Stimulated activated CD8-positive, alpha-beta memory T cell treated with anti-CD3 and anti-CD28 coated beads, Interleukin-4, amount 100 ng/mL, for 24 hours (primary cell): ENCODE measurements at regions not wholly inside any gene's neighbourhood (a gene's known extent, or its start where the extent isn't known, plus 50 kb on each side); places are given as distances from the start of the nearest gene placed in this dataset.

Source experiments
- DNase-seq: peaks from one replicate; pipeline ENCODE4 v3.0.0-alpha.2; 2020; ENCODE audit warnings: low read depth

GRCh38 chr12:132407451-132407961 lies 78.1 kb upstream of the GALNT9 start:
- no peak for DNase-seq

DNA sequence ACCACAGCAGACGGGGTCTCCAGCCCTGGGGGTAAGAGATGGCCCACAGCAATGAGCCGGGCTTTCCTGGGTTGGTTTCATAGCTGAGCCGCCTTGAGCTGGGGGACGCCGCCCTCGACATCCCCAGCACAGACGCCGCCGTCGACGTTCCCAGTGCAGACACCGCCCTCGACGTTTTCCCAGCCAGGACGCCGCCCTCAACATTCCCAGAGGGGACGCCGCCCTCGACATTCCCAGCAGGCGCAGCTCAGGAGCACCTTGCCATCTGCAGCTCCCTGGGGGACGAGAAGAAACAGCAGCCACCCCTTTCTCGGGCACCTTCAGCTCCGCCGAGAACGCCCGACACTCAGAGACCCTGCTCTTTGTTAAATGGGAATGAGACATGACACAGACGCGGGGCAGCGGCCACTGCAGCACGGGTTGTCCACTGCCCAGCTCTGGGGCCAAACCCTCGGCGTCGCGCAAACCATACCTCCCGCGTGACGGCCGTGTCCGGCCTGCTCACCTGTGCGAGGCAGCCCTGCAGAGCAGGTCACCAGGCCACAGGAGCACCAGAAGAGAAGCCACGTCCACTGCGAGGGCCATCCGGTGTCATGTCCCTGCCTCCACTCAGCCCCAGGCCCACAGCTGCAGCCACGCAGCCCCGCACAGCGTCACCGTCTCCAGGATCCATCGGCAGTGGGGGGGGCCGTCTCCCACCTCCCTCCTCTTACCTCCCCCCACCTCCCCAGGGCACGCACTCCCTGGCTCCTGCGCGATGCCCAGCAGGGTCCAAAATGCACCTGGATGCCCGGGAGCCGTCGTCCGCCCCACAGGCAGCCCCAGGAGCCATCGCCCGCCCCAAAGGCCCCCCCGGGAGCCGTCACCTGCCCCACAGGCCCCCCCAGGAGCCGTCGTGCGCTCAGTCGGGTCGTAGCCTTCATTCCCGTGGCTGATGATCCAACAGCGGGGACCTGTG lies 77.4 kb upstream of the GALNT9 start:
- DNase-seq, result no peak

DNA sequence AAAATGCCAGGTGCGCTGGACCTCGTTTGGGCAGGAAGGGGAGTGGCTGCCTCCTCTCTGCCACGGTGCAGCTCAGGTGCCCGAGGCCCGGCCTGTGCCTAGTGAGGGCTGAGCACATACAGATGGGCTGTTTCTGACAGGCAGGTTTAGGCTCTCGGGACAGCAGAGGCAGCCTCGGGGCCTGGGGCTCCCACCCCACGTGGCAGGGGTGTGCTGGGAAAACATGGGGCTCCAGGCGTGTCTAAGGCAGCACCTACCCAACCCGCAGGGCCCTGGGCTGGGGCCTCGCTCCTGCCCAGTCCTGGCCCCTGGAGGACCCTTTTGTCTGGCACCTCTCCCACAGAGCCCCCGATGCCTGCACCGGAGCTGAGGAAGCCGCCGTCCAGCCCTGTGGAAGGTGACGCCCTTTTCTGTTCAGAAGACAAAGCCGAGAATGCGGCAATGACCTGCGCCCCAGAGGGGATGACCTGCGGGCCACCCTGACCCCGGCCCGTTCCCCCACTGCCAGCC lies 76.4 kb upstream of the GALNT9 start:
- DNase-seq, result no peak

- DNase-seq, result no peak
Observed at GRCh38 chr12:132404951-132405741, 75.8 kb upstream of the GALNT9 start.

DNA sequence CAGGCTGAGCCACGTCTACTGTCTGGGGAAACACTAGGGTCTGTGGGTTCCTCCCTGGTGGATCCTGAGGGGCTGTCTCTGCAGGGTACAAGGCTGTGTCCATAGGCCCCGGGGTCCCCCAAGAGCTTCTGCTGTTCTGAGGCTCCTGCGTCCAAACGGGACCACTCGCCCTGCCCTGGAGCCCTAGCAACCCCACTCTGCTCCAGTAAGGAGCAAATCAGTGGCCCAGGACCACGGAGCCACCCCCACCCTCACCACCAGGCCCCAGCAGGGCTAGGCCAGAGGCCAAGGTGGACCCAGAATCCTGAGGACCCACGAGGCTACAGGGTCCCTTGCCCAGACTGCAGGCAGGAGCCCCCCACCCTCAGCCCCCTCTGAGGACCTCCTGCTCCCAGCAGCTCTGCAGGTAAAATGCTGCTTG lies 75.1 kb upstream of the GALNT9 start:
- DNase-seq, result no peak

DNA sequence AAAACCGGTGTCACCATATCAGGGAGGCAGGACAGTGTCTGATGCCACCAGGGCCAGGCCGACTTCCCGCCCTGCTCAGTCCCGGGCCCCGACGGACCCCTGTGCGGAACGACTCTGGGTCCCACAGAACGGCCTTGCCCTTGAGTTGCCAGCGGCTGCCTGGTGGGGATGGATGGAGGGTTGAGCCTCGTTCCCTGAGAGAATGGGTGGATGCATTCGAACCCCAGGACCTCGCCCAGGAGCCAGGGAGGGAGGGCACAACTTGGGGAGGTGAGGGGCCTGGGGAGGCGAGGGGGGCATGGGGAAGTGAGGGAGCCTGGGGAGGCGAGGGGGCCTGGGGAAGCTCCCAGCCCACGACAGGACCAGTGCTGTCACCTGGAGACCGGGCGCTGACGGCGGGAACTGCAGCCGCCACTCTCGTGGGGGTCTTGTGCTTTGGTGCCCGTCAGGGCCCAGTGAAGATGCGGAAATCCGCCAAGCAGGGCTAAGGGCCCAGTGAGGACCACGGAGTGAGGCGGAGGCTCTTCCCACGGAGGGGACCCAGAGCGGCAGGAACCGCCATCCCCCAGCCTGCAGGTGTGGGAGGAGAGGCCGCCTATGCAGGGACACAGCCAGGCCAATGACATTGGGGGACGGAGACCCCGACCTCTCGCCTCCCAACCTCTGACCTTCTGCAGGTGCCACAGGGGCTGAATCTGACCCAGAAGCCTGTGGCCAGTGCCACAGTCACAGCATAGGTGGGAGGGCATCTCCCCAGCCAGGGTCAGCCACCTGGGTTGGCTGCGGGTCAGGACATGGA lies 74.4 kb upstream of the GALNT9 start:
- DNase-seq, result no peak

DNA sequence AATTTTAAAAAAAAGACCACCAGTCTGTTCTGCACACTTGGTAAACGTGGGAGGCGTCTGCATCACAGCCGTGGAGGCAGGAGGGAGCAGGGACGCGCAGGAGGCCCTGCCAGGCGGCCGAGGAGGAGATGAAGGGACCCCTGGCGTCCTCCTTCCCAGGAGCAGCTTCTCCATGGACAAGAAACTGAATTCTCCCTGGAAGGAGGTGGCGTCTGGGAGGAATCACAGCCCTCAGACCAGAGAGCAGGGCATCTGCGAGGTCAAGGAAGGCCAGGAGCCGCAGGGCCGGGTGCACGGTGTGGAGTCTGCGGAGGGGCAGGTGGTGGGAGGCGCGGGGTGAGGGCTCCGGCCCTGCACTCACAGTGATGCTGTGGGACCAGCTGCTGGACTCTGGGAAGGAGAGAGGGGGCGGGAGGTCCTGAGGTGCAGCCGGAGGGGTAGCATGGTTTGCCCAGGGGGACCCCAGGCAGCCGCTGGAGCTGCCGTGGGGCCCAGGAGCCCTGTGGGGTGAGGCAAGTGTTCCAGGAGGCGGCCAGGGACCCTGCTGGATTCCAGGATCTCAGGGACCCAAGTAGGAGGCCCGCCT lies 73.5 kb upstream of the GALNT9 start:
- no peak for DNase-seq

DNA sequence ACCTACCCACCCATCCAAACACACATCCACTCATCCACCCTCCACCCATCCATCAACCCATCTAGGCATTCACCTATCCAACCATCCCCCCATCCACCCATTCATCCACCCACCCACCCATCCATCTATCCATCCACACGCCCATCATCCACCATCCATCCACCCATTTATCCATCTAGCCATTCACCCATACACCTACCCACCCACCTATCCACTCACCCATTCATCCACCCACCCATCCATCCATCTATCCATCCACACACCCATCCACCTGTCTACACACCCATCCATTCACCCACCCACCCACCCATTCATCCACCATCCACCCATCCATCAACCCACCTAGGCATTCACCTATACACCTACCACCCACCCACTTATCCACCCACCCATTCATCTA lies 72.6 kb upstream of the GALNT9 start:
- DNase-seq, result no peak

DNA sequence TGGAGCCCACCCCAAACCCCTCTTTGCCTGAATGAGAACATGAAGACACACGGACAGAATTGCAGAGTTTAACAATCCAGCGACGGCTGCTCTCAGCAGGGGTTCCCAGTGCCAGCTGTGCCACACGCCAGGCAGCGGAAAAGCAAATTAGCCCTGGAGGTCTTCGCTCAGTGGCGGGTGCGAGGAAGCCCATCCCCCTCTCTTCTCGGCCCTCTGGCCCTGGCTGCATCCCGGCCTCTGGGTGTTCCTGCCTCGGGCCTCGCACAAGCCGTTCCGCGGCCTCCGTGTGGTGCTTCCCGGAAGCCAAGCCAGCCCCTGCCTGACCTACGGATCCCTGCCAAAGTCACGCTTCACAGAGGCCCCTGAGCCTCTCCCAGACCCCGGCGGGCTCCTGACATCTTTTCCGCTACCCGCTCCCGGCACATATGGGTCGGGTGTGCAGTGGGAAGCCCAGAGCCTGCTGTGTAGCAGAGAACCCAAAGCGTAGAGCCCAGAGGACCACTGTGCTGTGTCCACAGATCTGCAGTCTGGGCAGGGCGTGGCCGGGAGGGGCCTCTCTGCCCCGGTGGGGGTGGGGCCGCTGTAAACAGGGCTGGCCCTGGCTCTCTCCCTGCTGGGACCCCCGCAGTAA lies 70.7 kb upstream of the GALNT9 start:
- DNase-seq, result no peak

DNA sequence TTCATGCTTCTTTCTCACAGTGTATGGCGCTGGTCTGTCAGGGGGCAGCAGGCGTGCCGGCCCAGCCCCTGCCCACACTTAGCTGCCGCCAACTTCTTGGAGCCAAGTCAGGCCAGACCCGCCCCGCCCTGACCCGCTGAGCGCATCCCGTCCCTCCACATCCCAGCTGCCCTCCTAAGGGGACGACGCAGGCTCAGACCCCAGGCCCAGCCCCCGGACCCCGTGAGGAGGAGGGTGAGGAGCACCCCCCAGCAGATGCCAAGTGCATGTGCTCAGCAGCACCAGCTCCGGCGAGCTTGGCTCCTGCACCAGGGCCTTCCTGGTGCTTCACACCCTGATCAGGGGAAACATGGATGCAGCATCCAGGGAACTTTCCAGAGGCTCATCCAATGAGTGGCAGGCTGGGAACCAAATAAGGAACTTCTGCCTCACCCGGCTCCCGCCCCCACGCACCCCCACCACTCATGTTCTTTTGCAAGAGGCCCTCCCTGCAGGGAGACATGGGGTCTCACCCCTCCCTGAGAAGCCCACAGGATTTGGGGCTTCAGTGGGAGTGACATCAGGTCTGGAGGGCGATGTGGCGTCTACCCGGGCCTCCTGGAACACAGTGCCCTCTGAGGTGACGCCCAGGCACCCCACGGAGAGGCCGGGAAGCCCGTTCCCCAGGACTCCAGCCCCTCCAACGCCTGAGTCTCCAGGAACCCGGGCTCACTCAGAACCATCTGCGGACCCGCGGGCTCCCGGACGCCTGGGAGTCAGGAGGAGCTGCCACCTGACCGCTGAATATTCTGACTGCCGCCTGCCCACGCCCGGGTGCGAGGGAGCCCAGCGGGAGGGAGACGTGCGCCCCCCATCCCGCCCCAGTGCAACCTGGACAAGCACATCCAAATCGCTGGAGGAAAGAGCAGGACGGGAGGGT lies 70.0 kb upstream of the GALNT9 start:
- DNase-seq, result no peak

- no peak for DNase-seq
Observed at GRCh38 chr12:132398386-132398991, 69.1 kb upstream of the GALNT9 start.

DNA sequence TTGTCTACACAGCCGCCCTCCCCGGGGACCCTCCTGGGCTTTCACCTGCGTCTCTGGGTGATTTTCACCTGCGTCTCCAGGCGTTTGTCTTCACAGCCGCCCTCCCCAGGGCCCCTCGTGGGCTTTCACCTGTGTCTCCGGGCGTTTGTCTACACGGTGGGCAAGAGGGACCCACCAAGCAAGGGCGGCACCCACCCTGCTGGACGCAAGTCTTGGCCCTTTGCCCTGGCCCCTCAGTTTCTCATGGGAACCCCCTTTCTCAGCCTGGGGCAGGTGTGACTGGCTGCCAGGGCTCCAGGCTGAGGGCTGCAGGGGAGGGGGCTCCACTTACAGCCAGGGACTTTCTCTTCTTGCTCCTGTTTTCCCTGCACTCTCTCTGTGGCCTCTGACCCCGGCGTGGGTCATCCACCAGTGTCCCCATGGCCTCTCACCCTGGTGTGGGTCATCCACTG lies 68.6 kb upstream of the GALNT9 start:
- no peak for DNase-seq

DNA sequence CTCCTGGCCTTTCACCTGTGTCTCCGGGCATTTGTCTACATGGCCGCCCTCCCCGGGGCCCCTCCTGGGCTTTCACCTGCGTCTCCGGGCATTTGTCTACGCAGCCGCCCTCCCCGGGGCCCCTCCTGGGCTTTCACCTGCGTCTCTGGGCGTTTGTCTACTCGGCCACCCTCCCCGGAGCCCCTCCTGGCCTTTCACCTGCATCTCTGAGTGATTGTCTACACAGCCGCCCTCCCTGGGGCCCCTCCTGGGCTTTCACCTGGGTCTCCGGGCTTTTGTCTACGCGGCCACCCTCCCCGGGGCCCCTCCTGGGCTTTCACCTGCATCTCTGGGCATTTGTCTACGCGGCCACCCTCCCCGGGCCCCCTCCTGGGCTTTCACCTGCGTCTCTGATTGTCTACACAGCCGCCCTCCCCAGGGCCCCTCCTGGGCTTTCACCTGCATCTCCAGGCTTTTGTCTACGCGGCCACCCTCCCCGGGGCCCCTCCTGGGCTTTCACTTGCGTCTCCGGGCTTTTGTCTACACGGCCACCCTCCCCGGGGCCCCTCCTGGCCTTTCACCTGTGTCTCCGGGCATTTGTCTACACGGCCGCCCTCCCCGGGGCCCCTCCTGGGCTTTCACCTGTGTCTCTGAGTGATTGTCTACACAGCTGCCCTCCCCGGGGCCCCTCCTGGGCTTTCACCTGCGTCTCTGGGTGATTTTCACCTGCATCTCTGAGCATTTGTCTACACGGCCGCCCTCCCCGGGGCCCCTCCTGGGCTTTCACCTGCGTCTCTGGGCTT lies 68.0 kb upstream of the GALNT9 start:
- no peak for DNase-seq

GRCh38 chr12:132396657-132397056 lies 67.3 kb upstream of the GALNT9 start:
- no peak for DNase-seq

DNA sequence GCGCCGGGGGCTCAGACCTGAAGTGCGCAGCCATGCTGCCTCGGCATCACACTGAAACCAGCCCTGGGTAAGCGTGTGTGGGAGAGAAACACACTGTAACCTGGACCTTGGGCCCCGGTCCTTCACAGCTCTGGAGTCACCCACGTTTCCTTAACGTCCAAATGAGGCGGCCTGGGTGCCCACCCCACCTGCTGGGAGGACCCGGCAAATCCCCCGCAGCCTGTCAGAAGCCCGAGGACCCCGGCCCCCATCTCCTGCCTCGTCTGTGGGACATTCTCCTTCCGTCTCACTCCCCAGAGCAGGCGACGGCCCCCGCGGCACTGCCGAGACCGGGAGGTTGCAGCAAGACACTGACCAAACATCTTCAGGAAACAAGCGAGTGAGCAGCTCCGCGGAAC lies 66.5 kb upstream of the GALNT9 start:
- DNase-seq, result no peak

DNA sequence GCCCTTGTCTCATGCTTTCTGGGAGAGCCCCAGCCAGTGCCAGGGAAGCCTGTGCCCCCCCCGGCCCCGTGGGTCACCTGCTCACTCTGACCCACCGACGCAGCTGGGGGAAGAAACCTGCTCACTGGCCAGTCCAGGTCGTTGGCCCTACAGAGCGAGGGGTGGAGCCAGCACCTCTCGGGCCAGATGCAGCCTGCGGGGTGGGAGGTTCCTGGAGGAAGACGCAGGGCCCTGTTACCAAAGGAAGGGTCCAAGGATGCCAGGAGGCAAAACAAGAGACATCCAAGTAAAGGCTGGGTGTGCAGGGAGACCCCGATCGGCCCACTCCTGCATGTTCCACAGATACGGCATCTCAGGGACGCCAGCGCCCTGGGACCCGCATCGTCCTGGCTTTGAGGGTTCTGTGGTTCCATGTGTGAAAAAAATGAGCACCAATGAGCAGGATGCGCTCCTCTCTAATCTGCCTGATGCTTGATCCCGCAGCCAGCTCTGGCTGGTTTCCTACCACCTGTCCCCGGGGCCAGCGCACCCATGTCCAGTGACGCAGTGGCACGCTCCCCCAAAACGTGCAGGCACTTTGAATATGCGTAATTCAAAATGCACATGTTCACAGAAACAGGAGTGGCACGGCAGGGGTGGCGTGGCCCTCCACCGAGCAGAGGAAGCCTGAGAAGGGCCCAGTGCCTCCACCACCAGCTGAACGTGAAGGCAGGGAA lies 66.0 kb upstream of the GALNT9 start:
- no peak for DNase-seq

DNA sequence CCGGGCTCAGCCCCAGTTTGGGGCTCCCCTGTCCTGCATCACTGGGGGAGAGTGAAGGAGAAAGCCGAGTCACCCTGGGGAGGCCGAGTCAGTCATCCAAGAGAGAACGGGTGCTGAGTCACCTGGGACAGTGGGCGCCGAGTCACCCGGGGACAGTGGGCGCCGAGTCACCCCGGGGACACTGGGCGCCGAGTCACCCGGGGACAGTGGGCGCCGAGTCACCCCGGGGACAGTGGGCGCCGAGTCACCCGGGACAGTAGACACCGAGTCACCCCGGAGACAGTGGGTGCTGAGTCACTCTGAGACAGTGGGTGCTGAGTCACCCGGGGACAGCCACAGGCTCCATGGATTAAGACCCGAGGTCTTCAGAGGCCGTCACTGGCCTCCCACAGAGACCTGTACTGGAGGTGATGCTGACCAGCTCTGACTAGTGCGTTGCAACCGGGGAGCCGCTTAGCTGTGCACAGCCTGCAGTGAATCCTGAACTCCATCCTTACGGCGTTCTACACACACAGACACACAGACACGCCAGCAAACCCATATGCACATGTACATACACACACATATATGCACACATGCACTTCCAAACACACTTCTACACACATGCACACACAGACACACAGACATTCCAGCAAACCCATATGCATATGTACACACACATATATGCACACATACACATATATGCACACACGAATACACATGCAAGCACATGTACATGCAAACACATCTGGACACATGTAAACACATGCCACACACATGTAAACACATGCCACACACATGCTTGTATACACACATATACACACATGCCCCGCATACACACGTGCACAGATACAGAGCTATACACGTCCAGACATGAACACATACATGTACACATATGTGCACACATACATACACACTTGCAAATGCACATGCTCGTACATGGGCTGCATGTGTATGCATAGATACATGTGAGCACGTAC lies 64.9 kb upstream of the GALNT9 start:
- DNase-seq, result no peak
